ENCODE measurements at regions not wholly inside any gene's neighbourhood (a gene's known extent, or its start where the extent isn't known, plus 50 kb on each side); places are given as distances from the start of the nearest gene placed in this dataset.

DNA sequence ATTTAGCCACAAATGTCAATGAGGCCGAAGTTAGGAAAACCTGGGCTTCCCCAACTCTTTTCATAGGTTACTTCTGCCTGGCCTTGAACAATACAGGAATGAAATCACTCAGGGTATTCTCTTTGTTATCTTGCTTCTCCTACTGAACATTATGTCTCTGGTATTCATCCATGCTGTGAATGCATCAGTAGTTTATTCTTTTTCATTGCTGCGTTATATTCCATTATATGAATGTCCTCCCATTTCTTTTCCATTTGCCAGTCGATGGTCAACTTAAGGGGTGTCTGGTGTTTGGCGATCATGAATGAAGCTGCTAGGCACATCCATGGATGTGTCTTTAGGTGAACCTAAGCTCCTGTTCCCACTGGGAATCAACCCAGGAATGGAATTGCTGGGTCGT lies 128.3 kb downstream of the CRLF3 start:
- TF ChIP-seq, protein P1, sequence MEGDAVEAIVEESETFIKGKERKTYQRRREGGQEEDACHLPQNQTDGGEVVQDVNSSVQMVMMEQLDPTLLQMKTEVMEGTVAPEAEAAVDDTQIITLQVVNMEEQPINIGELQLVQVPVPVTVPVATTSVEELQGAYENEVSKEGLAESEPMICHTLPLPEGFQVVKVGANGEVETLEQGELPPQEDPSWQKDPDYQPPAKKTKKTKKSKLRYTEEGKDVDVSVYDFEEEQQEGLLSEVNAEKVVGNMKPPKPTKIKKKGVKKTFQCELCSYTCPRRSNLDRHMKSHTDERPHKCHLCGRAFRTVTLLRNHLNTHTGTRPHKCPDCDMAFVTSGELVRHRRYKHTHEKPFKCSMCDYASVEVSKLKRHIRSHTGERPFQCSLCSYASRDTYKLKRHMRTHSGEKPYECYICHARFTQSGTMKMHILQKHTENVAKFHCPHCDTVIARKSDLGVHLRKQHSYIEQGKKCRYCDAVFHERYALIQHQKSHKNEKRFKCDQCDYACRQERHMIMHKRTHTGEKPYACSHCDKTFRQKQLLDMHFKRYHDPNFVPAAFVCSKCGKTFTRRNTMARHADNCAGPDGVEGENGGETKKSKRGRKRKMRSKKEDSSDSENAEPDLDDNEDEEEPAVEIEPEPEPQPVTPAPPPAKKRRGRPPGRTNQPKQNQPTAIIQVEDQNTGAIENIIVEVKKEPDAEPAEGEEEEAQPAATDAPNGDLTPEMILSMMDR (conservative IDR thresholded peaks at IDR 0.05), result no peak
- TF ChIP-seq ZFX (IDR thresholded peaks at IDR 0.05), result no peak
